HG03097 (cell line): ENCODE measurements at regions not wholly inside any gene's neighbourhood (a gene's known extent, or its start where the extent isn't known, plus 50 kb on each side); places are given as distances from the start of the nearest gene placed in this dataset.
"Not testable (repeated sequence)": the region's sequence is repeated elsewhere in the genome, so short reads cannot be mapped to it uniquely, and the experiment has no call there.

ENCODE experiments used
- ATAC-seq: cut with Tn5 transposase; IDR thresholded peaks from one replicate; pipeline ENCODE4 v1.9.1; 2021; ENCODE audit not compliant: unreplicated experiment, low FRiP score

- ATAC-seq = no peak
These were observed 731.4 kb downstream of the NR4A2 start for GRCh38 chr2:155600914-155601760.

GRCh38 chr2:155600296-155600695 lies 732.2 kb downstream of the NR4A2 start:
- no peak for ATAC-seq

- no peak for ATAC-seq
These were observed 732.7 kb downstream of the NR4A2 start for GRCh38 chr2:155599834-155600233.

GRCh38 chr2:155583674-155584195 lies 748.8 kb downstream of the NR4A2 start:
- ATAC-seq = no peak

GRCh38 chr2:155574941-155575340 lies 757.6 kb downstream of the NR4A2 start:
- ATAC-seq = no peak

GRCh38 chr2:155547571-155547970 lies 785.0 kb downstream of the NR4A2 start:
- no peak for ATAC-seq

GRCh38 chr2:155546721-155547555 lies 785.6 kb downstream of the NR4A2 start:
- no peak for ATAC-seq

- ATAC-seq = not testable (repeated sequence)
These were observed 793.5 kb downstream of the NR4A2 start for GRCh38 chr2:155539028-155539427.

- no peak for ATAC-seq
These were observed 804.5 kb downstream of the NR4A2 start for GRCh38 chr2:155528034-155528433.

GRCh38 chr2:155525199-155525598 lies 807.3 kb downstream of the NR4A2 start:
- ATAC-seq = no peak

GRCh38 chr2:155519529-155520130 lies 812.9 kb downstream of the NR4A2 start:
- ATAC-seq = no peak

- ATAC-seq = no peak
These were observed 814.4 kb downstream of the NR4A2 start for GRCh38 chr2:155518094-155518493.

GRCh38 chr2:155517362-155517761 lies 815.2 kb downstream of the NR4A2 start:
- no peak for ATAC-seq

- no peak for ATAC-seq
These were observed 814.8 kb downstream of the KCNJ3 start for GRCh38 chr2:155513248-155513647.

GRCh38 chr2:155502766-155503165 lies 804.3 kb downstream of the KCNJ3 start:
- ATAC-seq = no peak

- no peak for ATAC-seq
These were observed 799.6 kb downstream of the KCNJ3 start for GRCh38 chr2:155498106-155498505.

- no peak for ATAC-seq
These were observed 796.2 kb downstream of the KCNJ3 start for GRCh38 chr2:155494744-155495143.

GRCh38 chr2:155485141-155485842 lies 786.8 kb downstream of the KCNJ3 start:
- ATAC-seq = no peak

- no peak for ATAC-seq
These were observed 782.6 kb downstream of the KCNJ3 start for GRCh38 chr2:155481141-155481540.

GRCh38 chr2:155472018-155472417 lies 773.5 kb downstream of the KCNJ3 start:
- not testable (repeated sequence) for ATAC-seq
